ENCODE measurements at regions not wholly inside any gene's neighbourhood (a gene's known extent, or its start where the extent isn't known, plus 50 kb on each side); places are given as distances from the start of the nearest gene placed in this dataset.

DNA sequence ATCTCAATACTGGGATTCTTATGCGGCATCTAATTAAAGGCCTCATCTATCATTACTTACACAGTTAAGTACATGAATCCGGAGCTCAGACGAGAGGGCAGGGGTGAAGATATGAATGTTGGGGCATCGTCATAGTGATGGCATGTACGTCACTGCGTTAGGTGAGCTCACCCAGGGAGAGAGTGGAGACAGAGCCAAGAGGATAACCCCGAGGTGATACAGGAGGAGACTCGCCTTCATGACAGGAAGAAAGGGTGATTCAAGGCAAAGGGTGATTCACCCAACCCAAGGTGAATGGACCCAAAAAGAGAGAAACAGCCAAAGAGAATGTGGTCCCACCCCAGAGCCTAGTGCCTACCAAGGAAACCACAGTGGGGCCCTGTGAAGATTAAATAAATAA is 132.9 kb upstream of the BLID start:
- no peak for DNase-seq (ENCODE audit: extremely low read depth, low read depth)

DNA sequence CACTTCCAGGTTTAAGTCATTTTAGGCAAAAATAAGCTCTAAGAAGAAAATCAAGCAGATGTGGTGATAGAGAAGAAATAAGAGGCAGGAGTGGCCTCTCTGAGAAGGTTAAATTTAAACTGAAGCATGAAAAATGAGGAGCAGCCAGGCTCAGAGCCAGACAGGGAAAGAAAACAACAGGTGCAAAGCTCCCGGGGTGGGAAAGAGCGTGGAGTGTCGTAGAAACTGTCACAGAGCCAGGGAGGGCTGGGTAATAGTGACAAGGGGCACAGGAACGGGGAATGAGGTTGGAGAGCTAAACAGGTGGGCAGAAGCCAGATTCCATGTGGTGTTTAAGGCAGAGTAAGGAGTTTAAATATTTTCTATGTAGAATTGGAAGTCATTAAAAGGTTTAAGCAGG is 132.1 kb upstream of the BLID start:
- no peak for DNase-seq (ENCODE audit: extremely low read depth, low read depth)

DNA sequence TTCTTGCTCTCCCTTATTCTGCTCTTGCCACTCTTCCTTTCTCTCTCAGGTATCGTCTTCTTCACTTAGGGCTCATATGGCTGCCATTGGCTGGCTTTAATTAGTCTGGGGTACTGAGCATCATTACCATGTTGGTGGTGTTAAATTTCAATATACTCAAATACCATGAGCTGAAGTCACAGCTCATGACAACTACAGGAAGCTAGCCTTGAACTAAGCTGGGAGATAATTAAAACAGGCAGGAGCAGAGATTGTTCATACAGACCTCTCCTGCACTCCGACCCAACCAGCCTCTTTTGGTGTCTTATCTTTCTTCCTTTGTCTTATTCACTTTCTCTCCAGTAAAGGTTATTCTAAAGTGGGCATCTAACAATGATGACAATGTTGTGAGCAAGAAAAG is 130.9 kb upstream of the BLID start:
- no peak for DNase-seq (ENCODE audit: extremely low read depth, low read depth)

DNA sequence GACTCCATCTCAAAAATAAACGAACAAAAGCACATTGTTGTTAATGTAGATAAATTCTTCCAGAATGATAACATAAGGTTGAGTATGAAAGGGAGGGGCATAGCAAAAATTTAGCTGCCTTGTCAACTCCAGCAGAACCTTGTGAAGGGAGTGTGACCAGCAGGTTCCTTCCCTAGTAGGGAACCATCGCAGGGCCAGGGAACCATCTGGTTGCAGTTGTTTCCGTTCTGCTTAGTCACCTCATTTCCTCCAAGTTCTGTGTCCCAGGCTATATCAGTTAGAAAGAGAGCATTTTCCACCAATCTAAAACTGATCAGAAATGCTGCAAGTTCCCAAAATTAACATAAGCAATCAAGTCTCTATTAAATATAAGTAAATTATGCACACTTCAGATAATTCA is 126.7 kb upstream of the BLID start:
- no peak for DNase-seq (ENCODE audit: extremely low read depth, low read depth)

DNA sequence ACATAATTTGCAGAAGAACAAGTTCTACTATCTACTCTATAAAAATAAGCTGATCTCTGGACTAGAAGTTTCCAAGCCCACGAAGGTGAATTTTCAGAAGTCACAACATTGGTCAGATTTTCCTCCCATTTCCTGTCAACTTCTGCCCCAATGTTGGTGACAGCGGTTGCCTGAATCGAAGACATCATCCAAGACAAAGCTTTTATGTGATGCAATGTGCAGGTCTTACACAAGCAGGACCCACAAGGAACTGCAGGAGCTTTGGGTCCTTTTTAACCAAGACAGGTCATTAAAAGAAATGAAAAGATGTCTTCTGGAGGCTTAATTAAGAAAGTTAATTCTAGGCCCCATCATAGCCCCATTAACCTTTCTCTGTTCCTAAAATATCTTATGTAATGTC is 125.6 kb upstream of the BLID start:
- no peak for DNase-seq (ENCODE audit: extremely low read depth, low read depth)

DNA sequence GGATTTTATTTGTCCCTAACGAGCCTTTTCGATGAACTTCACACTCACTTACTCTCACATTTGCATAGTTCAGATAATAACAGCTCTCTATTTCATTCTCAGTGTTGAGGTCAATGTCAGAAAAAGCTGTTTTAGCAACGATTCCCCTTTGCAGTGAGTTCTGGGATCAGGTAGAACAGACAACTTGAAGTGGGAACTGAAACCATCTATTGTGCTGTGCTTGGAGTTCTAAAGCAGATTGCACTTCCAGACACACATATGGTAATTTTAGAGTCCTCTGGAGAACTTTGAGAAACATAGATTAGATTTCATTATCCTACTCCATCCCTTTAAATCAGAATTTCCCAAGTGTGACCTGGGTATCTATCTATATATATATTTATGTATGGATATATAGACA is 124.6 kb upstream of the BLID start:
- DNase-seq (ENCODE audit: extremely low read depth, low read depth): no peak

DNA sequence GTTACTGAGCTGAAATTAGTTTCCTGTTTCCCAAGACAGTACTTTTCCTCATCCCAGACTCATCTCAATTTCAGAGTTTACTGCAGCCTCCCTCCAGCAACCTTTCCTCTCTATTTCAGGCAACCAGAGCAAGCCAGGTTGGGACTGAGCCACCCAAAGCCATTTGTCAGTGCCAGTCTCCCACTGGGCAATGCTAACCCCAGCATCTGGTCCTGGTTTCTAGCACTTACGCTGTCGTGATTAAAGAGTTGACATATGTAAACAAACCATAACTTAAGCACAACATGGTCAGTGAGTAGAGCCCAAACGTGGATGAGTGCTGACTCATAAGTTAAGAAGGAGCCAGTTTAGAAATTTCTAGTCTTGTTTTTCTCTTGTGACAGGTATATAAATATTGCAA is 119.6 kb upstream of the BLID start:
- DNase-seq (ENCODE audit: extremely low read depth, low read depth): no peak

DNA sequence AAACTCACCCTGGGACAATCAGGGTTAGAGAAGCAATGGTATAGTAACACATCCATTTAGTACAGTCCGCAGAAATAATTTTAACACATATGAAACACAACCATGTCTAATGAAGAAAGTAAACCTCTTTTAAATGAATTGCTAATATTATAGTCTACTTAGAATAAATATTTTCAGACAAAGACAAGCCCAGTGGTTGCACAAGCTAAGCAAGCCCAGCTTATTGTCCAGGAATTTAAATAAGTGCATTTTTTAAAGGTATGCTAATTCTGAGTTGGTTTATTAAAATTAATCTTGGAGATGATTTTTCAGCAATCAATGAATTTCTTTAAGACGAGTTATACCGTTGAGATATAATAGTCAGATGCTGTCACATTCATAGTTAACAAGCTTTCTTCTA is 118.8 kb upstream of the BLID start:
- DNase-seq (ENCODE audit: extremely low read depth, low read depth): no peak

DNA sequence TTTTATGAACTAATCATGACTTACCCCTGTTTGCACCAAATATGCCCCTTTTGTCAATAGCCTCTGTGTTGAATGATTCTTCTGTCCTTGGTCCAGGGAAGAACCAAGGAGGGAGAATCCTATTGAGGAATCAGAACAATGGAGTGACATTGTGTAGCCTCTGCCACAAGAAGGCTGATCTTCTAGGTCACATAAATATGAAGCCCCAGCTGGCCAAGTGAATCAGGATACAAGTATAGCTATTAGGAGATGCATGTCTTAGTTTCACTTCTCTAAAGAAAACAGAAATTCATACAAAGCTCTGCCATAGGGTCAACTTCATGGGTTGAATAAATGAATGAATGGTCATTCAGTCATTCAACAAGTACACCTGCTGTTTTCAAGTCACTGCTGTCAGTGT is 118.2 kb upstream of the BLID start:
- DNase-seq (ENCODE audit: extremely low read depth, low read depth): no peak

DNA sequence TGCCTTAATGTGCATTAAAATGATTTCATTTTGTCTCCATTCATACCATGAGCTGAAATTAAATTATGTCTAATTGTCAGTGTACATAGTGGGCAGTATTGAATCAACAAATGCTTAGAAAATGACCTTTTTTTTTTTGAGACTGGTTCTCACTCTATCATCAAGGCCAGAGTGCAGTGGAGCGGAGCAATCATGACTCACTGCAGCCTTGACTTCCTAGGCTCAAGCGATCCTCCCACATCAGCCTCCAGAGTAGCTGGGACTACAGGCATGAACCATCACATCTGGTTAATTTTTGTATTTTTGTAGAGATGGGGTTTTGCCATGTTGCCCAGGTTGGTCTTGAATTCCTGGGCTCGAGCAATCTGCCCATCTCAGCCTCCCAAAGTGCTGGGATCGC is 117.0 kb upstream of the BLID start:
- no peak for DNase-seq (ENCODE audit: extremely low read depth, low read depth)

DNA sequence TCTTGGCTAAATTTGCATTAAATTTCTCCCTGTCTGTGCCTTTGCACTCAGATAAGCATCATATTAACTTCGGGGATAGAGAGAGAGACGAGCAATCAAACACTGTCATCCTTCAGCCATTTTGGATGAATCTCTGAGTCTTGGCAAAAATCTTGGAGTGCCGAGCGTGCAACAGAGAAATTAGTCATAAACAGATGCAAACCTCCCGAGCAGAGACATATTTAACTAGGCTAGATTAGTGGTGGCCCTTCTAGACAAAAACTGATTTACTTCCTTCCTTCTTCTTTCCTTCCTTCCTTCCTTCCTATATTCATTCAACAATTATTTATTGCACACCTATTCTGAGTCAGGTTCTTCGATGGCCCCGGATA is 114.4 kb upstream of the BLID start:
- no peak for DNase-seq (ENCODE audit: extremely low read depth, low read depth)

DNA sequence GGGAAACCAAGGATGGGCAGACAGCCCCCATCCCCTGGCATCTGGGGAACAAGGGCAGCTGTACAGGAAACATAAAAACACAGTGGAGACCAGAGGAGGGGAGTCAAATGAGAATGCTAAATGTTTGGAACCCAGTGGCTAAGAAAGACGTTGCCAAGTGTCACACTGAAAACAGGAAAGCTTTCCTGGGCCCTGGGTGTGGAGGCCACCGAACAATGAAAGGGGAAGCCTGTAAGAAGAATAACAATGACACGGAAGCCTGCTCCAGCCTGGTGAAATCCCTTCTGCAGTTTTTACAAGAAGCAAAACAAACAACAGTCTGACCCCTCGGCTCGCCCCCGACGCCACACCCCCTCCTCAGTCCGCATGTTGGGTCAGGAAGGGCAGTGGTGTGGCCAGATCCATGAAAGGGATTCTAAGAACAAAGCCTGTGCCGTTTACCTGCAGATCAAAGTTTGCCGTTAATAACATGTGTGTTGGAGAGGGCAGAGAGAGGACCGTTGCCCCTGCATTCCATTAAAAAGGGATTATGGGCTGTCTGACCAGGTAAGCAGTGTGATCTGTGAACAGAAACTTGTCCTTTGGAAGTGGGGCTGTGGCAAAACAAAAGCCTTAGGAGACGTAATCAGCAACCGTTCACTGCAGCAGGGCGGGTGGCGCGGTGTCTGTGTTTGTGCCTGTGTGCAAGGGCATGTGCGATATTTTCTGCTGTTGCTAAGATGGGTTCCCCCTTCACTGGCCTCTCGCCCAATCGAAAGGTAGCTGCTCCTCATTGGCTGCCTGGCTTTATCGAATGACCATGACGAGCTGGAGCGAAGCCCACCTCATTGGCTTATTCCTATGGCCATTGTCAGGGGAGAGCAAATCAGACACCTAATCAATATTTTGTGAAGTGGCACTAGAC is 113.7 kb upstream of the BLID start:
- no peak for DNase-seq (ENCODE audit: extremely low read depth, low read depth)

DNA sequence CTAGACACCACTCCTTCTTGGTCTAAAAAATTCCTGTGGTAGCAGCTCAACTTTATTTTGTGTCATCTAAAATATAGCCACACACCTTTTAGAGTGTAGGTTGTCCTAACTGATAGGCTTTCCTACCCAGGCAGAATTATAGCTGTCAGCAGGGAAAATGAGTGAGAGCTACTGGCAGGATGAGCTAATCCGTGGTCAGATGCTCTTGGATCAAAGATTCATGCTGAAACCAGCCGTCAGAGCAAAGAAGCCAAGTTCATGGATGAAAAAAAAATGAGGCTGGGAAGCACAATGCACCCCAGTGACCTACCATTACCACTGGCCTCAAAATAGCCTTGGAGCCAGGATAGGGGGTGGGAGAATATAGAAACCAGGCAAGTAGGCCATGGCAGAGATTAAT is 113.1 kb upstream of the BLID start:
- DNase-seq (ENCODE audit: extremely low read depth, low read depth): no peak

DNA sequence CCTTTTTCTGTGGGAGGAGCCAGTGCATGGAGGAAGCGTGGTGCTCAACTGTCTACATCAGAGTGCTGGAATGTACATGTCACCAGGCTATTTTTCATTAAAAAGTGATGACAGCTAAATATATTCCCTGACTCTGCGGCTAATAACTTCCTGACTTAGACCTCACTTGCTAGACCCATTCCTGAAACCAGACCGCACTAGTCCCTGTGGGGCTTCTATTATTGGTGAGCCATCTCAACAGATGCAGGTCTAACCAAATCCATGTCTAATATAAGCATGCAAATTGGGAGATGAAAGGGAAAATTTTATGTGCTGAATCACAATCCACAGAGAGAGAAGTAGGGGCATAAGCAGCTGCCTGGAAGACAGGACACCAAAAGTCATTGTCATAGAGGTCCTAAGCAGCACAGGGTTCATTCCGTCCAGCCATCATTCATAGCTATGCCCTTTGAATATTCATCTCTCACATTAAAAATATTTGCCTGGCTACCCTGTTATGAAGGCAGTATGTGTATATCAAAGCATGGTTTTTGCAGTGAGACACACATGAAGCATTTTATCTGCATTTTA is 110.9 kb upstream of the BLID start:
- DNase-seq (ENCODE audit: extremely low read depth, low read depth): no peak

DNA sequence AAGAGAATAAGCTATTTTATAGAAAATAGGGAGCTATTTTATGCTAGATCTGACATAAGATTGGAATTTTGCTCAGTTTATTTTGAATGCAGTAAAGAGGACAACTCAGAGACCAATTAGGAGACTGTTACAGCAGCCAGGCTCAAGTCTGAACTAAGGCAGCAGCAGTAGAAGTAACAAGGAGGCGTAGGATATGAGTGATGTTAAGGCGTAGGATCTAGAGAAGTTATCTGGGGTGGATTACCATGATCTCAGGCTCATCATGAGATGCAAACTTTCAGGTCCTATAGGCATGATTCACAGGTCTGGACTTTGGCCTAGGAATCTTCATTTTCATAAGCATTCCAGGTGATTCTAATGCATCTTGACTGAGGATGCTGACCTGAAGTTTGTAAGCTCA is 108.9 kb upstream of the BLID start:
- DNase-seq (ENCODE audit: extremely low read depth, low read depth): no peak

DNA sequence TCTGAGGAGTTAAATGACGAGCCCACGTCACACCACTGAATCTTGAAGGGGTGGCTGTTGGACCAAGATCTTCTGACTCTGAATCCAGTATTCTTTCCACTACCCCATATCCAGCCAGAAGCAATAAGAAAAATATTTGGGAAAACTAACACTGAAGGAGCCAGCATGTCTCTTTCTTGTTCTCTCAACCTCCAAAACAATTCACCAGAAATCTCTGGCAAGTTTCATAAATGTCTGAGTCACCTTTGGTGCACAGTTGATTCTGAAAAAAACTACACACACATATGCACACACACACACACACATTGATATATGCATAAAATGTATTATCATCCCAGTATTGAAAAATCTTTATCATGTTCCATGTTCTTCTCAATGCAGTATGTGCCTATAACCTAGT is 104.3 kb upstream of the BLID start:
- no peak for DNase-seq (ENCODE audit: extremely low read depth, low read depth)

DNA sequence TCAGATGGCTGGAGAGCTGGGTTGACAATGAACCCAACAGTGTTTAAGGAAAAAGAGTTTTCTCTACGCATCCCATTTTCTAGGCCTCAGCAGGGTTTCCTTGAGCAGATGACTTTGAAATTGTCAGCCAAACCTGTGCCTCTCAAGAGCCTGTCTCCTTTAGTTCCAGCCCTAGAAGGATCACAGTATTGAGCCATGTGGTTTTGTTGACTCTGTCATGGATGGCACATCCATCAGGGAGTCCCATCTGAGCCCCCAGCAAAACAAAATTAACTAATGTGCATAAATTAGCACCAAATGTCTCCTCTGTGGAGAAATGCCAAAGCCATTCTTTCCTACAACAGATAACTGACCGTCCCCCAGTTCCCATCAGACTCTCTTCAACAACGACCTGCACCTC is 103.8 kb upstream of the BLID start:
- no peak for DNase-seq (ENCODE audit: extremely low read depth, low read depth)

DNA sequence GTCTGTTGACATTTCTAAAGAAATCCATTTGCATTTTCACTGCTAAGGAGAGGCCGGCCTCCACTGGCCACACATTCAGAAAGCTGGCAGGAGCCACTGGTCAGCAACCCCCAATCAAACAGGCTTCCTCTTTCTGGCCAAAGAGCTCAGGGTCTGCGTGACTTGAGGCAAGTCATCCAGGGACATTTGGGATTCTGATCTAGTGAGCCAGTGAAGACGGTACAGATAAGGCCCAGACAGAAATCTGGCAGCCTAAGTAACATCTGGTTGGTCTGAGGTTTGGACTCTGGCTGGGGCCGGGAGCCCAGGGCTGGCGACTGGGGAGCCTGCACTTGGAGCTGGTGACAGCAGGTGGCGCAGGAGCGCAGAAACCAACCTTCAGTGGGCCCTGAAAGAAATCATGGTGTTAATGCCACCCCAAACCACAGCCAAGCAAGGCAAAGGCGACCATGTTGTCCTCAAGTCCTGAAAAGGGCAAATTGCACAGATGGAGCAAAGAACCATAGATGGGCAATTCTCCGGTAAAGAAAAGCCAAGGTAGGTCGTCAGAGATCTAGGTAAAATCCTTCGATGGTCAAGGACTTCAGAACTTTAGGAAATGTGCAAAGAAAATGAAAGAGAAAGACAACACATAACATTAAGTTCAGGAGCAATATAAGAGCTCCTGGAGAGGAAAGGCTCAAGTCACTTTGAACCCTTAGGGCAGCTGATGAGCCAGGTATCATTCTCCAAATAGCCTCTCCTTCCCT is 99.4 kb upstream of the BLID start:
- DNase-seq (ENCODE audit: extremely low read depth, low read depth): peak; percentile 34

DNA sequence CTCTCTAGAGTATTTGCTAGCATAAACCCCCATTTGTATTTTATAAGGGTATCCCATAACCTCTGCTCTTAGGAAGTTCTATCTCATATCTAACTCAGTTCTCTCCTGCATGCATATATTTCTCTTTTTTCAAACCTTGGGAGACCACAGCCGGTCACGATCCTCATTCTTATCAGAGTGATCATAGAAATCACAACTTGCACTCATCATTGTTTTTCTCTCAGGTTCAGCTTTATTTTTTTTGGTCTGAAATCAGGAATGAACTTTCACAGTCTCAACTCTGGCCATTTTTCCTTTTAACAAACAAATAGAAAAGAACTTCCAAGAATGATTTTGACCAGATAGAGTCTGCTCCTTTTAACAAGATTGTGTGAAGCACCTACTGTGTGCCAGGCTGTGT is 98.6 kb upstream of the BLID start:
- DNase-seq (ENCODE audit: extremely low read depth, low read depth): no peak

DNA sequence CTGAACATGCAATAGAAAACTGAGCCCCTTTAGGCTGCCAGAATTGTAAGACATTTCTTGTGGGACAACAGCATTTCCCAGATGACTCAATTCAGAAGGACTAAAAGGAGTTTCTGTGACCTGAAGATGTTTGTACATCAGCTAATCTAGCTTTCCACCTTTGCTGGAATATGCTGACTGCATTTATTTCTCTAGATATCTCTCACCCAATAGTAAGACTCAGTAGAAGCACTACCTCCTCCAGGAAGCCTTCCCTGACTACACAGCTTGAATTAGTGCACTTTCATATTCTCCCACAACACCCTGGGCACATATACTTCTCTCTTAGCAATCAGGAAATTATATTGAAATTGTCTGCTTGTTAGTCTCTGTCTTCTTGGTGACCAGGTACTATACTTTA is 98.1 kb upstream of the BLID start:
- DNase-seq (ENCODE audit: extremely low read depth, low read depth): no peak

DNA sequence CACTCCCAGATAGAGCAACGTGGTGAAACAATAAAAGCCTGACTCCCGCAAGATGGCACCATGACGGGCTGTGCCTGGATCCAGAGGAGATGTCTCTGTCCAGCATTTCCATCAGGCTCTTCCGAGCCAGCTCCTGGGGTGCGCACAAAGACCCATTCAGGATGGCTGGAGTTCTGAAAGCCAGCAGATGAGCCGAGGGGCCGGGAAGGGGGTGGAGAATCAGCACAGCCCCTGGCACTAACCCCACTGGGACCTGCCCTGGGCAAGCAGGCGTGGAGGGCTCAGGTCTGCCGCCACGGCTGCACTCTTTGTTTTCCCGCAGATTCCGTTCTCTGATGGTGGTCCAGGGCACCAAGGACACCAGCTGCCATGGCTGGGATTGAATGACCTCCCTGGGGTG is 97.2 kb upstream of the BLID start:
- no peak for DNase-seq (ENCODE audit: extremely low read depth, low read depth)

DNA sequence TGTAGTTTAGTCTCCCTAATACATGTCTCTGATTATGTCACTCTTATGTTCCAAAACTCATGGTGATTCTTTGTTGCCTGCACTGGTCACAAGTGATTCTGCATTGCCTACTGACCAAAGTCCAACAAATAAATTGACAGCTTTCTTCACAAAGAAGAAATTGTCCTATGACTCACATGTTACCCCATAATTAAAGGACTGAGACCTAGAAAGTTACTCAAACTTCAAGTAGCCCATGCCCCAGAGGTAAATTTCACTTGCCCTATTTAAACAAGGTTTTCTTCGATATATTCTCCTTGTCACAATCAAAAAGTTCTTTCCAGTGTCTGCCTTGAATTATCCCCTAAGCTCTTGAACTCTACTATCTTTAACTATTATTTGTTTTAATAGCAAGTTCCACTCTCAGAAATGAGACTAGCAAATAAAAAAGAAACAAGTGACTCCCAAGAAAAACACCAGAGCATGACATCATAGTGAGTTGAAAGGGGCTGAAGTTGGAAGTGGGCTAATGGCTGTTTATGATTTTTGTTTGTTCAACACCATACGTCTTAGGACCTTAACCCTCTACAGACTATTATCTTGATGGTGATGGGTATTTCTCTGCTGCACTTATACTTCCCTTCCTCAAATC is 94.5 kb upstream of the BLID start:
- no peak for DNase-seq (ENCODE audit: extremely low read depth, low read depth)

Measured in NCI-H460 (cell line).